ENCODE measurements at regions not wholly inside any gene's neighbourhood (a gene's known extent, or its start where the extent isn't known, plus 50 kb on each side); places are given as distances from the start of the nearest gene placed in this dataset.

DNA sequence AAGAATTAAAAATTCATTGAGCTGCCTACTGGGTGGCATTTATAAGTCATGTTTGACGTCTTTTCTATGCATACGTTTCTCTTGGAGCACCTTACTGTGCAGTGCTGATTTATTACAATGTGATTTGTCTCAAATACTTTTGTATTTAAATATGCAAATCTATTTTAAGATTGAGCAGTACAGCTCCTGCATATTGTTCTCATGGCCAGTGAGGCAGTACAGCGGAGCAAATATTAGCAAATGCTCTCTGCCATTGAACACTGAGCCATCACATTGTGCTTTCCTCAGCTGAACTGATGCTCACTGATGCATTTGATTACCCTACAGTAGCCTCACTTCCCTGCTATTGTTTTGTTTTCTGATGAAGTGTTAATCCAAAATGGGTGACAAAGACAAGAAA, 149.6 kb downstream of the HTR1A start:
- no peak for DNase-seq (ENCODE audit: low read depth)
- TF ChIP-seq, protein P1, sequence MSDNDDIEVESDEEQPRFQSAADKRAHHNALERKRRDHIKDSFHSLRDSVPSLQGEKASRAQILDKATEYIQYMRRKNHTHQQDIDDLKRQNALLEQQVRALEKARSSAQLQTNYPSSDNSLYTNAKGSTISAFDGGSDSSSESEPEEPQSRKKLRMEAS (IDR thresholded peaks at IDR 0.05; ENCODE audit: low read depth, low read length): no peak
- TF ChIP-seq, protein P2, sequence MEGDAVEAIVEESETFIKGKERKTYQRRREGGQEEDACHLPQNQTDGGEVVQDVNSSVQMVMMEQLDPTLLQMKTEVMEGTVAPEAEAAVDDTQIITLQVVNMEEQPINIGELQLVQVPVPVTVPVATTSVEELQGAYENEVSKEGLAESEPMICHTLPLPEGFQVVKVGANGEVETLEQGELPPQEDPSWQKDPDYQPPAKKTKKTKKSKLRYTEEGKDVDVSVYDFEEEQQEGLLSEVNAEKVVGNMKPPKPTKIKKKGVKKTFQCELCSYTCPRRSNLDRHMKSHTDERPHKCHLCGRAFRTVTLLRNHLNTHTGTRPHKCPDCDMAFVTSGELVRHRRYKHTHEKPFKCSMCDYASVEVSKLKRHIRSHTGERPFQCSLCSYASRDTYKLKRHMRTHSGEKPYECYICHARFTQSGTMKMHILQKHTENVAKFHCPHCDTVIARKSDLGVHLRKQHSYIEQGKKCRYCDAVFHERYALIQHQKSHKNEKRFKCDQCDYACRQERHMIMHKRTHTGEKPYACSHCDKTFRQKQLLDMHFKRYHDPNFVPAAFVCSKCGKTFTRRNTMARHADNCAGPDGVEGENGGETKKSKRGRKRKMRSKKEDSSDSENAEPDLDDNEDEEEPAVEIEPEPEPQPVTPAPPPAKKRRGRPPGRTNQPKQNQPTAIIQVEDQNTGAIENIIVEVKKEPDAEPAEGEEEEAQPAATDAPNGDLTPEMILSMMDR (IDR thresholded peaks at IDR 0.05; ENCODE audit: low read depth, low read length): no peak
- no peak for TF ChIP-seq POLR2A (IDR thresholded peaks at IDR 0.05; ENCODE audit: extremely low read depth, insufficient read length)
- no peak for TF ChIP-seq MYC (IDR thresholded peaks at IDR 0.05; ENCODE audit: low read depth, low read length)
- H3K4me3 ChIP-seq (ENCODE audit: low read depth, low read length): no peak overlapping the region

DNA sequence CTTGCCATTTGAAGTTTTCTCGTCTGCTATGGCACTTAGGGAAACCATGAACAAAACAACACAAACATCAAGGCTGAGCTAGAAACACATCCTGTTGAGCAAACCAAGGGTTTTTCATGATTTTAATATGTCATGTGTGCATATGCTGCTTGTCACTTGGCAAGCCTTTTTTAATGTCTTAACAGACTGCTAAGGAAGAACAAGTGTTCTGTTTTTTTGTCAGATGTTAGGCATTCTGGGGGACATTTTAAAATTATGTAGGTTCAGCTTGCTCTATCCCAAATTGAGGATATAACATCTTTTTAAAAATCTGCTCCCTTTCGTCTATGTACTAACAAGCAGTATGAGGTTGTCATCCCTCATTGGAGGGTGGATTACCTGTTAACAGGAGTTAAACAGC, 150.3 kb downstream of the HTR1A start:
- TF ChIP-seq, protein P1 (IDR thresholded peaks at IDR 0.05; ENCODE audit: low read depth, low read length): no peak
- TF ChIP-seq, protein P2 (IDR thresholded peaks at IDR 0.05; ENCODE audit: low read depth, low read length): no peak
- TF ChIP-seq MYC (IDR thresholded peaks at IDR 0.05; ENCODE audit: low read depth, low read length): no peak
- TF ChIP-seq POLR2A (IDR thresholded peaks at IDR 0.05; ENCODE audit: extremely low read depth, insufficient read length): no peak
- DNase-seq (ENCODE audit: low read depth): no peak
- H3K4me3 ChIP-seq (ENCODE audit: low read depth, low read length): no peak overlapping the region

DNA sequence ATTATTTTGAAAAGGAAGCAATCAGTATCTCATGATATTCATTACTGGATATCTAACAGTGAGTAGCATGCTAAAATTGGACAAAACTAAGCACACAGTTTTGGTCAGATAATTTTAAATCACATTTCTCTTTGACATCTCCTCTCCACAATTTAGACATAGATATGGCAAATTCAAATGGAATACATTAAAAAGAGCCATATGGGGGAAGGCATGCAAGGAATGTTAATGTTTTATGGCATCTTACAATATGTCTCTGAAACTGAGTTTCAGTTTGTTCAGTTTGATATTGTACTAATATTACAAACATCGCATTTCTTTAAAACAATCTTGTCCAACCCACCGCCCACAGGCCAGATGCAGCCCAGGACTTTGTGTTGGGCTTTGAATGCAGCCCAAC, 151.0 kb downstream of the HTR1A start:
- TF ChIP-seq POLR2A (IDR thresholded peaks at IDR 0.05; ENCODE audit: extremely low read depth, insufficient read length) (no peak), MYC (IDR thresholded peaks at IDR 0.05; ENCODE audit: low read depth, low read length) (no peak)
- TF ChIP-seq, protein P1 (IDR thresholded peaks at IDR 0.05; ENCODE audit: low read depth, low read length): no peak
- TF ChIP-seq, protein P2 (IDR thresholded peaks at IDR 0.05; ENCODE audit: low read depth, low read length): no peak
- no peak overlapping the region for H3K4me3 ChIP-seq (ENCODE audit: low read depth, low read length)
- DNase-seq (ENCODE audit: low read depth): no peak

DNA sequence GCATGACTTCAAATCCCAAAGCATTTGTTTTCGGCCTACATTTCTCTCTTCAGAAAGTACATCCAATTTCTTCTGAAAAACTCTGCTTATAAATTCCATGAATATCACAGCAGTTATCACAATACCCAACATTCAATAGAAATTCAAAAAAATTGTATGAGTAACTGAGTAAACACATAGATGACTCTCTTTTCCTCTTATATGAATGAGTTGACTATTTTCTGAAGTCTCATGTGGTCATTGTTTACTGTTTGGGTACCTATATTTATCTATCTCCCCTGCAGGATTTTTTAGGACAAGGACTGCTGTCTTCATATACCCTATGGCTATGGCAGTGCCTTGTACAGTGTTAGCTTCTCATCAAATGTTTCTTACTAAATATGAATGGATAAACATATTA, 157.1 kb downstream of the HTR1A start:
- H3K4me3 ChIP-seq (ENCODE audit: low read depth, low read length): no peak overlapping the region
- DNase-seq (ENCODE audit: low read depth): no peak
- TF ChIP-seq, protein P1 (IDR thresholded peaks at IDR 0.05; ENCODE audit: low read depth, low read length): no peak

DNA sequence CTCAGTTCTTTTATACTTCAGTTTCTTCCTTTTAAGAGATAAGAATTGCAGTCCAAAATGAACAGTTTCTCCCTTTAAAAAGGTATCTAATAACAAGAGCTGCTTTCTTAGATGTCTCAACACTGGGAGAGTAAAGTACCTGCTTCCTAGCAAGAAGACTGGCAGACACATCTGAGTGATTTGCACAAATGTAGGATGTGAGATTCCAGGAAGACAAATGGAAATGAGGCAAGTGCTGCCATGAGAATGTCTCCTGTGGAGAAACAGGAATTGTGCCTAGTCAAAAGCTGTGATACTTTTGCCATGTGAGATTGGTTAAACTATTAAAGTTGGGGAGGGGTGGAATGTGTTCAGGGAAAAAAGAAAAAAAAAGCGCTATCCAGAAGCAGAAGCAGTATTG, 159.1 kb downstream of the HTR1A start:
- no peak for DNase-seq (ENCODE audit: low read depth)
- no peak overlapping the region for H3K4me3 ChIP-seq (ENCODE audit: low read depth, low read length)
- no peak for TF ChIP-seq MYC (IDR thresholded peaks at IDR 0.05; ENCODE audit: low read depth, low read length)
- TF ChIP-seq POLR2A (IDR thresholded peaks at IDR 0.05; ENCODE audit: extremely low read depth, insufficient read length): no peak
- TF ChIP-seq, protein P1 (IDR thresholded peaks at IDR 0.05; ENCODE audit: low read depth, low read length): no peak
- TF ChIP-seq, protein P2 (IDR thresholded peaks at IDR 0.05; ENCODE audit: low read depth, low read length): no peak

DNA sequence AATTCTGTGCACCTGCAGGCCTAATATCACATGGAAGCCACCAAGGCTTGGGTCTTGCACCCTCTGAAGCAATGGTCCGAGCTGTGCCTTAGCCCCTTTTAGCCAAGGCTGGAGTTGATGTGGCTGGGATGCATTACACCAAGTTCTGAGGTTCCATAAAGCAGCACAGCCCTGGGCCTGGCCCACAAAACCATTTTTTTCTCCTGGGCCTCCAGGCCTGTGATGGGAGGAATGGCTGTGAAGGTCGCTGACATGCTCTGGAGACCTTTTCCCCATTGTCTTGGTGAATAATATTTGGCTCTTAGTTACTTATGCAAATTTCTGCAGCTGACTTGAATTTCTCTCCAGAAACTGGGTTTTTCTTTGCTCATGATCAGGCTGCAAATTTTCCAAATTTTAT, 167.3 kb downstream of the HTR1A start:
- H3K4me3 ChIP-seq (ENCODE audit: low read depth, low read length): no peak overlapping the region
- DNase-seq (ENCODE audit: low read depth): no peak
- TF ChIP-seq, protein P2 (IDR thresholded peaks at IDR 0.05; ENCODE audit: low read depth, low read length): no peak
- no peak for TF ChIP-seq POLR2A (IDR thresholded peaks at IDR 0.05; ENCODE audit: extremely low read depth, insufficient read length)
- TF ChIP-seq MYC (IDR thresholded peaks at IDR 0.05; ENCODE audit: low read depth, low read length): no peak
- TF ChIP-seq, protein P1 (IDR thresholded peaks at IDR 0.05; ENCODE audit: low read depth, low read length): no peak
